Cardiac muscle cell (in vitro differentiated cells and primary cell): ENCODE measurements at regions not wholly inside any gene's neighbourhood (a gene's known extent, or its start where the extent isn't known, plus 50 kb on each side); places are given as distances from the start of the nearest gene placed in this dataset.

Experiments
- DNase-seq, 2 donors: peaks; one replicate each; pipeline versions ENCODE4 v3.0.0 to v3.0.0-alpha.2; 2010 to 2017; ENCODE audit warnings: low read depth in 1 of 2, low spot score in 1 of 2
- H3K27ac ChIP-seq: fragments of 200-600 bp; sonication (generic); 2 replicates; pipeline ENCODE4 v1.5.1; 2016
- H3K27me3 ChIP-seq: fragments of 200-600 bp; sonication (generic); 2 replicates; pipeline ENCODE4 v1.6.0; 2016; ENCODE audit warnings: control low read depth
- H3K36me3 ChIP-seq: fragments of 200-600 bp; sonication (generic); 2 replicates; pipeline ENCODE4 v1.5.1; 2016; ENCODE audit warnings: control low read depth
- H3K4me1 ChIP-seq: fragments of 200-600 bp; sonication (generic); 2 replicates; pipeline ENCODE4 v1.8.1; 2017; ENCODE audit warnings: low read depth, mild to moderate bottlenecking, mixed run types
- H3K4me3 ChIP-seq: fragments of 200-600 bp; sonication (generic); 2 replicates; pipeline ENCODE4 v1.5.1; 2016; ENCODE audit warnings: mild to moderate bottlenecking
- H3K9me3 ChIP-seq: fragments of 200-600 bp; sonication (generic); 2 replicates; pipeline ENCODE4 v1.5.1; 2017; ENCODE audit warnings: low read depth, mild to moderate bottlenecking, control low read depth
- CTCF ChIP-seq: IDR thresholded peaks from 2 replicates; pipeline ENCODE4 v1.5.1; 2012; ENCODE audit warnings: low read depth, mild to moderate bottlenecking, low read length

- peaks cover 6% of the 10 kb centered on the region for H3K4me1 ChIP-seq
- no peak for DNase-seq
- H3K27me3 ChIP-seq, result no peaks in the 10 kb centered on the region
- no peaks in the 10 kb centered on the region for H3K9me3 ChIP-seq
- H3K27ac ChIP-seq, result no peak overlapping the region
- H3K36me3 ChIP-seq, result no peaks in the 10 kb centered on the region
- no peak for TF ChIP-seq CTCF
- no peak overlapping the region for H3K4me3 ChIP-seq
Measured at GRCh38 chr16:9683677-9684076, 498.6 kb downstream of the GRIN2A start.

- Histone ChIP-seq H3K27me3 (no peaks in the 10 kb centered on the region), H3K4me3 (no peak overlapping the region), H3K27ac (no peak overlapping the region), H3K36me3 (no peaks in the 10 kb centered on the region), H3K4me1 (no peaks in the 10 kb centered on the region), H3K9me3 (no peaks in the 10 kb centered on the region)
- no peak for DNase-seq
- no peak for TF ChIP-seq CTCF
Measured at GRCh38 chr16:9687737-9688319, 494.4 kb downstream of the GRIN2A start.

- Histone ChIP-seq H3K4me3 (no peak overlapping the region), H3K27me3 (no peaks in the 10 kb centered on the region), H3K4me1 (no peaks in the 10 kb centered on the region), H3K9me3 (no peaks in the 10 kb centered on the region), H3K27ac (no peak overlapping the region), H3K36me3 (no peaks in the 10 kb centered on the region)
- TF ChIP-seq CTCF, result no peak
- no peak for DNase-seq
Measured at GRCh38 chr16:9689597-9689996, 492.6 kb downstream of the GRIN2A start.

GRCh38 chr16:9695152-9695551 lies 487.1 kb downstream of the GRIN2A start:
- Histone ChIP-seq H3K4me3 (no peak overlapping the region), H3K27ac (no peak overlapping the region), H3K9me3 (no peaks in the 10 kb centered on the region), H3K4me1 (no peaks in the 10 kb centered on the region), H3K27me3 (no peaks in the 10 kb centered on the region), H3K36me3 (no peaks in the 10 kb centered on the region)
- DNase-seq, result no peak
- no peak for TF ChIP-seq CTCF
